GM18951 (cell line): ENCODE measurements at regions not wholly inside any gene's neighbourhood (a gene's known extent, or its start where the extent isn't known, plus 50 kb on each side); places are given as distances from the start of the nearest gene placed in this dataset.

ENCODE experiments used
- POLR2A ChIP-seq: IDR thresholded peaks from 4 replicates; pipeline ENCODE4 v1.6.1; 2011; ENCODE audit warnings: mild to moderate bottlenecking; ENCODE audit not compliant: insufficient read length, insufficient read depth; ENCODE audit errors: extremely low read depth
- in situ Hi-C: fragments of 300-500 bp; cut with MboI; formaldehyde crosslinking; loops from one replicate; pipeline ENCODE4 v1.12.0; 2022; ENCODE audit warnings: low sequenced_read_pairs, mixed read lengths, inconsistent platforms; ENCODE audit not compliant: unreplicated experiment

- TF ChIP-seq POLR2A = no peak
- in situ Hi-C loops = no loop called here
Measured at GRCh38 chr15:98217356-98217755, 256.9 kb downstream of the ARRDC4 start.

- TF ChIP-seq POLR2A = no peak
- in situ Hi-C loops = no loop called here
Measured at GRCh38 chr15:98221144-98221543, 260.6 kb downstream of the ARRDC4 start.

- in situ Hi-C loops = no loop called here
- no peak for TF ChIP-seq POLR2A
Measured at GRCh38 chr15:98221577-98221976, 261.1 kb downstream of the ARRDC4 start.

- no peak for TF ChIP-seq POLR2A
- in situ Hi-C loops = no loop called here
Measured at GRCh38 chr15:98226149-98226548, 265.6 kb downstream of the ARRDC4 start.

GRCh38 chr15:98226578-98226977 lies 266.1 kb downstream of the ARRDC4 start:
- no peak for TF ChIP-seq POLR2A
- in situ Hi-C loops = no loop called here

GRCh38 chr15:98228846-98229245 lies 268.3 kb downstream of the ARRDC4 start:
- in situ Hi-C loops = no loop called here
- TF ChIP-seq POLR2A = no peak

GRCh38 chr15:98230975-98231374 lies 270.5 kb downstream of the ARRDC4 start:
- in situ Hi-C loops = no loop called here
- no peak for TF ChIP-seq POLR2A

GRCh38 chr15:98231696-98232440 lies 271.4 kb downstream of the ARRDC4 start:
- no peak for TF ChIP-seq POLR2A
- in situ Hi-C loops = no loop called here

- no peak for TF ChIP-seq POLR2A
- in situ Hi-C loops = no loop called here
Measured at GRCh38 chr15:98232761-98233160, 272.3 kb downstream of the ARRDC4 start.

GRCh38 chr15:98233873-98234272 lies 273.4 kb downstream of the ARRDC4 start:
- in situ Hi-C loops = no loop called here
- no peak for TF ChIP-seq POLR2A

GRCh38 chr15:98240303-98240702 lies 279.8 kb downstream of the ARRDC4 start:
- TF ChIP-seq POLR2A = no peak
- in situ Hi-C loops = no loop called here

- TF ChIP-seq POLR2A = no peak
- in situ Hi-C loops = no loop called here
Measured at GRCh38 chr15:98241032-98241554, 280.6 kb downstream of the ARRDC4 start.

- no peak for TF ChIP-seq POLR2A
Measured at GRCh38 chr15:98257290-98257689, 296.8 kb downstream of the ARRDC4 start.

GRCh38 chr15:98263787-98264186 lies 303.3 kb downstream of the ARRDC4 start:
- TF ChIP-seq POLR2A = no peak
- in situ Hi-C loops = no loop called here

More at GRCh38 chr15:98257290-98257689, 296.8 kb downstream of the ARRDC4 start:
- in situ Hi-C loops = no loop called here

- TF ChIP-seq POLR2A = no peak
- in situ Hi-C loops = no loop called here
Measured at GRCh38 chr15:98266295-98266694, 305.8 kb downstream of the ARRDC4 start.

GRCh38 chr15:98268163-98268562 lies 307.7 kb downstream of the ARRDC4 start:
- no peak for TF ChIP-seq POLR2A
- in situ Hi-C loops = no loop called here
